Suppressor macrophage treated with lipopolysaccharide for 4 hours (primary cell): ENCODE measurements at regions not wholly inside any gene's neighbourhood (a gene's known extent, or its start where the extent isn't known, plus 50 kb on each side); places are given as distances from the start of the nearest gene placed in this dataset.
"Not testable (repeated sequence)": the region's sequence is repeated elsewhere in the genome, so short reads cannot be mapped to it uniquely, and the experiment has no call there.

Source experiments
- DNase-seq: peaks from one replicate; pipeline ENCODE4 v3.0.0-alpha.2; 2020

GRCh38 chr13:95391362-95391761 is 90.1 kb upstream of the ABCC4 start:
- DNase-seq, result no peak

- no peak for DNase-seq
Observed at GRCh38 chr13:95391785-95392184, 90.5 kb upstream of the ABCC4 start.

- no peak for DNase-seq
Observed at GRCh38 chr13:95392597-95392996, 91.3 kb upstream of the ABCC4 start.

GRCh38 chr13:95403349-95404140 is 102.3 kb upstream of the ABCC4 start:
- no peak for DNase-seq

GRCh38 chr13:95404141-95404882 is 103.1 kb upstream of the ABCC4 start:
- DNase-seq, result peak; percentile 84

- DNase-seq, result peak; percentile 60
Observed at GRCh38 chr13:95406176-95406575, 104.9 kb upstream of the ABCC4 start.

GRCh38 chr13:95411428-95412040 is 110.3 kb upstream of the ABCC4 start:
- no peak for DNase-seq

GRCh38 chr13:95418946-95419345 is 117.7 kb upstream of the ABCC4 start:
- DNase-seq, result no peak

- DNase-seq, result peak; percentile 23
Observed at GRCh38 chr13:95420501-95420900, 119.2 kb upstream of the ABCC4 start.

- no peak for DNase-seq
Observed at GRCh38 chr13:95426631-95427030, 125.4 kb upstream of the ABCC4 start.

GRCh38 chr13:95430525-95430924 is 122.0 kb upstream of the CLDN10 start:
- DNase-seq, result not testable (repeated sequence)

- no peak for DNase-seq
Observed at GRCh38 chr13:95432141-95432540, 120.4 kb upstream of the CLDN10 start.

- DNase-seq, result no peak
Observed at GRCh38 chr13:95433537-95433936, 119.0 kb upstream of the CLDN10 start.

- no peak for DNase-seq
Observed at GRCh38 chr13:95434111-95434510, 118.4 kb upstream of the CLDN10 start.

GRCh38 chr13:95437561-95437960 is 115.0 kb upstream of the CLDN10 start:
- DNase-seq, result no peak

- no peak for DNase-seq
Observed at GRCh38 chr13:95438297-95438696, 114.2 kb upstream of the CLDN10 start.

- no peak for DNase-seq
Observed at GRCh38 chr13:95440441-95441088, 112.0 kb upstream of the CLDN10 start.

GRCh38 chr13:95441326-95441725 is 111.2 kb upstream of the CLDN10 start:
- DNase-seq, result no peak

- no peak for DNase-seq
Observed at GRCh38 chr13:95444006-95444730, 108.4 kb upstream of the CLDN10 start.

GRCh38 chr13:95445131-95445530 is 107.4 kb upstream of the CLDN10 start:
- DNase-seq, result no peak

GRCh38 chr13:95447814-95448213 is 104.7 kb upstream of the CLDN10 start:
- no peak for DNase-seq

GRCh38 chr13:95451656-95452055 is 100.9 kb upstream of the CLDN10 start:
- DNase-seq, result no peak

GRCh38 chr13:95452375-95452774 is 100.1 kb upstream of the CLDN10 start:
- no peak for DNase-seq
